Stimulated activated CD4-positive, alpha-beta T cell treated with anti-CD3 and anti-CD28 coated beads, Interleukin-4, amount 100 ng/mL, for 1 hour (primary cell): ENCODE measurements at regions not wholly inside any gene's neighbourhood (a gene's known extent, or its start where the extent isn't known, plus 50 kb on each side); places are given as distances from the start of the nearest gene placed in this dataset.
"Not testable (repeated sequence)": the region's sequence is repeated elsewhere in the genome, so short reads cannot be mapped to it uniquely, and the experiment has no call there.

Source experiments
- DNase-seq: peaks from one replicate; pipeline ENCODE4 v3.0.0-alpha.2; 2020

DNA sequence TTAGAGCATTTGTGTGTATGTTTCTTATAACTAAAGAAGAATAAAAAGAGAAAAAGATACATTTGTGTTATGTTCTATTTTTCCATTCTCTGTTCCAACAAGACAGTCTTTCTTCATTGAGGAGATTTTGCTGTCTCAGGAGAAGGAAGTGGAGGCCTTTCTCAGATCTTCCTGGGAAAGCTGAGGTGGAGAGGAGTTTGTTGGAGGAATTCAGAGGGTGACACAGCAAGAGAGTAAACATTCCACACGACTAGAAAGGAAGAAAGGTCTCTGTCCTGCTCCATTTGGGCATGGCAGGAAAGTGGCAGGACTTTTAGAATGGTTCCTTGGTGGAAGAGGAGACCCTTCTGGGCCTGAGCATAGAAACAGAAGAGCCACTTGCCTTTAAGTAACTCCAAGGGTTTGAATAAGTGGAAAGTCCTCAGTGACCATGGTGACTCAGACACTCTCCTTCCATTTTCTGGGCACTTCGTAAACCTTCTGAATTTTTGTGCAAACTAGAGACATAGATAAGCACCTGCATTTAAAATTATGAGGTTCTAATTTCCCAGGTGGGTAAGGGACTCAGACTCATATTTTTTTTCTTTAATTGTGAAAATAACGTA, 52.3 kb upstream of the COL5A2 start:
- DNase-seq = no peak

DNA sequence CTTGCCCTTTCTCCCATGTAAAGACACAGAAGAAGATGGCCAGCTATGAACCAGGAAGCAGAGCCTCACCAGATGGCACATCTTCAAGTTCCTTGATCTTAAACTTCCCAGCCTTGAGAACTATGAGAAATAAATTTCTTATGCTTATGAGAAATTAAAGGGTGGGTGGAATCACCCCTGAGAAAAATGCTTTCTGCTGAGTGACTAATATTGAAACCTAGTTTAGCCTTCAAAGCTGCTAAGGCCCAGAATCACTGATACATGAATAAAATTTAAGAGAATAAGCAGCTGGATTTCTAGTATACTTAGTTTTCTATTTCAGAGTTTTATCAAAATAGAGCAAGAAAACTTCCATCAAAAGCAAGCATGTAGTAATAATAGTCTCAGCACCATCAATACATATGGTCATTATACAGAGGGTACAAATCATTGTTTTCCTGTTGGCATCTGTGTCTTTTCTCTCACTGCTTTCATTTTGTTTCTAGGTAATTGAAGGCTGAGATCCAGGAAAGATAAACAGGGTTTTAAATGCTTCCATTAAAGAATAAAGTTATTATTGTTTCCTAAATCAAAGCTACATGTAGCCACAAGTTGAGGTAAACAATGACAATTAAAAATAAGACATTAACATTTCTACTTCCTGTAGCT, 53.3 kb upstream of the COL5A2 start:
- DNase-seq = no peak

DNA sequence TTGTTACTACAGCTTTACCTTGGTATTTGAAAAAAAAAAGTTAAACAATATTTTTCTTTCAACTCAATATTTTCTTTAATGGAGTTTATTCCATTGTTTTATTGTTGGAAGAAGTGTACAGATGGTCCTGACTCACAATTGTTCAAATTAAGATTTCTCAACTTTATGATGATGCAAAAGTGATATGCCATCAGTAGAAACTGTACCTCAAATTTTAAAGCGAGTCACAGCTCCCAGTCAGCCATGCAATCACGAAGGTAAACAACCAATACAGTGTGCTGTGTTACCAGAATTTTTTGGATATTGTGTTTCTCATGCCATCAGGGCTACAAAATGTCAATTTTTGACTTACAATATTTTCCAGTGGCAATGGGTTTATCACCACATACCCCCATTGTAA, 54.0 kb upstream of the COL5A2 start:
- no peak for DNase-seq

DNA sequence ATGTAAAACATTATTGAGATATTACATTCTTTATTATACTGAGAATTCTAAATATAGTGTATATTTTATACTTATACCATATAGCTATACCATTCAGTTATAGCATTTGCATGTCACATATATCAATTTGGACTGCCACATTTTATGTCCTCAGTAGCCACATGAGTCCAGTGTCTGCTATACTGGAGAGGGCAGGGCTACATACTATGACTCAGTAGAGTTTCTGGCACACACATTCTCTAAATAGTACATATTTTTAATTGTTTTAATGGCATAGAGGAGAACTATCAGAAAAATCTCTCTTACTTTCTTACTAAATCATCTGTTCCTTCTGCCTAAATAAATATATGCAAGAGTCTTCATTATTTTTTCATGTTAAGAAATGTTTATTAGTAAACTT, 55.4 kb upstream of the COL5A2 start:
- DNase-seq = no peak

DNA sequence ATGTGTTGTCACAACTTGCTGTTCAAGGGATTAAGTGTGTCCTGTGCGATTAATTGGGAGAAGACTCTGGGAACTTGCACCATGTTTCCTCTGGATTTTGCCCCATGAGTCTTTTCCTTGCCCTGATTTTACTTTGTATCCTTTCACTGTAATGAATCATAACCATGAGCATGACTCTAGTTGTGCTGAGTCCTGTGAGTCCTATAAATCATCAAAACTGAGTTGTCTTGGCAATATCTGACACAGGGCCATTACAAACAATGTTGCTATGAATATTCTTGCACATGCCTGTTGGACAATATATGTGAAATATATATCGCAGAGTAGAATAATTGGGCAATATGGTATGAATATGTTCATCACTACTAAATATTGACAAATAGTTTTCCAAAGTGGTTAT, 56.5 kb upstream of the COL5A2 start:
- no peak for DNase-seq

DNA sequence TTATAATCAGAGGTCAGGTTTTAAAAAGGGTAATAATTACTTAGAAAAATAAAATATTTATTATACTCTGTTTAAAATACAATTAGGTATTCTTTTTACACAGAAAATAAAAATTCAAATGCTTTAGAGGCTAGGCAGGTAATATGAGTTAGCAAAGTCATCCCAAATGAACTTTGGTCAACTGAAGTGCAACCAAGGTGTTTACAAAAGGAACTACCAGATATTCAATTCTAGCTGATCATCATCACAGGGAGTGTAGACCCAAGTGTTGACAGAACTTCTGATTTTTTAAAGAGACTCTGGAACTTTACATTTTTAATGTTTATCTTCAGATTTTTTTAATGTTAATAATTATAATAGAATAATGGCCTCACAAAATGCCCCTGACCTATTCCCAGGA, 59.3 kb upstream of the COL5A2 start:
- DNase-seq = no peak

DNA sequence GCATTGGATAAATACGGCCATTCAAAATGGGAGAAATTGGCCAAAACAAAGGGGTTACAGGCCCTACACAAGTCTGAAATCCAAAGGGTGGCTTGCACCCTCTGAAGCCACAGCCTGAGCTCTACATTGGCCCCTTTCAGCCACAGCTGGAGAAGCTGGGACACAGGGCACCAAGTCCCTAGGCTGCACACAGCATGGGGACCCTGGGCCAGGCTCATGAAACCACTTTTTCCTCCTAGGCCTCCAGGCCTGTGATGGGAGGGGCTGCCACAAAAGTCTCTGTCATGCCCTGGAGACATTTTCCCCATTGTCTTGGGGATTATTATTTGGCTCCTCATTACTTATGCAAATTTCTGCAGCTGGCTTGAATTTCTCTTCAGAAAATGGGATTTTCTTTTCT, 64.3 kb upstream of the COL5A2 start:
- not testable (repeated sequence) for DNase-seq

DNA sequence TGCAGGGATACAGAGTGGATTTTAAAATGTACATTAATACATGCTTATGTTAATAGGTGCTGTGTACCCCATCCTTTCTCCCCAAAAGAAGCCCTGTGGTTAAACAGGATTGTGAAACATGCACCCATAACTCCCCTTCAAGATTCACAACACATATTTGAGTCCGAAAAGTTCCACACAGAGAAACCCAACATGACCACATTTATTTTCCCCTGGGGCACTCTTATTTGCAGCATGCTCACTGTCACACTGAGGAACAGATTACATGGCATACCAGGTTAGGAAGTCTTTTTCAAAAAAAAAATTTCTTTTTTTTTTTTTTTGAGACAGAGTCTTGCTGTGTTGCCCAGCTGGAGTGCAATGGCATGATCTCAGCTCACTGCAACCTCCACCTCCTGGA, 67.7 kb upstream of the COL5A2 start:
- DNase-seq = no peak

DNA sequence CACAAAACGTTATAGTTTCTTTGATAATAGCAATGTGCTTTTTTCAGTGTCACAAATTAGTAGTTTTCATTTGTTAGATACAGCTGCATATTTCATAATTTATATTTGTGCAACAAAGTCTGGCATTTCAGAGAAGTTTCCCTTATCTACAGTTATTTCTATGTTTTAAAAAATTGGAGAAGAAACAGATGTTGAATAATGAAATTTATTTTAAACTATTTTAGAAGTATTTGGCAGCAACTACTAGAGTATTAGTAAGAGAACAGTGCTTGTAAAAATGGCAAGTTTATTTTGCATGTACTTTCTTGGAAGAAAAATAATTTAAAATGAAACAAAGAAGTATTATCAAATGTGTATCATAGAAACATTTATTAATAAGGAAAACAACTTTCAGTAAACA, 68.6 kb upstream of the COL5A2 start:
- no peak for DNase-seq

DNA sequence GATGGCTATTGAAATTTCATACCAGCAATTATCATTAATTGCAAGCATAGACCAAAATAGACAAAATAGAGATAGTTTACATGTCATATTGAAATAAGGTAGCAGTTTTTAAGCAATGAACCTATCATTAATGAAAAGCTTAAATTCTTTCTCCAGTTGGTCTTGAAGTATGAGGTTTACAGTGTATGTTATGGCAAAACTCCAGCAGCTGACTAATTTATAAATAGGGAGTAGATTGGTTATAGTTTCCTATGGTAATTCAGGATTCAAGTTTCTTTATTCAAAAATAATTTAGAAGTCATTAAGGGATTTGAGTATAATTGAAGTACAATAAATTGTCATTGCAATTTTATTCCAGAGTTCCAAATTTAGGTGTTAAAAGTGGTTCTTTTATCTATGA, 69.6 kb upstream of the COL5A2 start:
- no peak for DNase-seq

DNA sequence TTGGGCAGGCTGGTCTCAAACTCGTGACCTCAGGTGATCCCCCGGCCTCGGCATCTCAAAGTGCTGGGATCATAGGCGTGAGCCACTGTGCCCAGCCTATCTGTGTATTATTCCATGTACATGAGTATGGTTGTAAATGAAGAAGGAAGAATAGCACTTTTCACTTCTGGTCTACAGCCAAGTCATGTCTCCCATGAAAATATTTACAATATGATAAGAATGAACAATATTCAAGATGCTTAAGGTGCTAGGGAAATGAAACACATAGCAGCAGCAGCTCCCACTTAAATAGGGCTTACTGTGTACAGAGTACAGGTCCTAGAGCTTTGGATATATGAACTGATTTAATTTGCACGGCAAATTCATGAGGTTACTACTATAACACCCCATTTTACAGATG, 70.3 kb upstream of the COL5A2 start:
- no peak for DNase-seq

DNA sequence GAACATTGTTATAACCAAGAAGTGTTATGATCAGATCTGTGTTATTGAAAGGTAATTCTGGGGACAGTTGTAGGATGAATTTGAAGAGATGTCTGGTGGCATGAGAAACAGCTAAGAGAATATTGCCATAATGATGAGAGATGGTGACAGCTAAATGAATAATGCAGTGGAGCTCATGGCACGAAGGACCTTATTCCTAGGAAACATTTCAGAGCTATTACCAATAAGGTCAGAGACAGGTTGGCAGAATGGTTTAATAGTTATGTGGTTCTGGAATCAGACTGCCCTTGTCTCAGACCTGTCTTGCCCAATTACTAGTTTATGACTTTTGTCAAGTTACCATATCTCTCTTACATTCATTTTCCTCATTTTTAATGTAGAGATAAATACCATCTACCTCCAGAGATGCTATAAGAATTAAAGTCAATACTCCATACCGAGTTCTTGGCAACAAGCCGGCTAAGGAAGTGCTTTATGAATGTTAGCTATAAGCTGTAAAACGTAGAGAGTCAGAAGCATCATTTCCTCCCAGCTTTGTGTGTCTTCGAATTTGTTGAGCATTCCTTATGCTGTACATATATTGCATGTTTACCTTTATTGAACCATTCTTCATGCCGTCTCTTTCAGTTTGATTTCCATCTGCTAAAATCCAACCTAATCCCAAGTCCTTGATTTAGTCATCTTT, 73.6 kb upstream of the COL5A2 start:
- DNase-seq = no peak

DNA sequence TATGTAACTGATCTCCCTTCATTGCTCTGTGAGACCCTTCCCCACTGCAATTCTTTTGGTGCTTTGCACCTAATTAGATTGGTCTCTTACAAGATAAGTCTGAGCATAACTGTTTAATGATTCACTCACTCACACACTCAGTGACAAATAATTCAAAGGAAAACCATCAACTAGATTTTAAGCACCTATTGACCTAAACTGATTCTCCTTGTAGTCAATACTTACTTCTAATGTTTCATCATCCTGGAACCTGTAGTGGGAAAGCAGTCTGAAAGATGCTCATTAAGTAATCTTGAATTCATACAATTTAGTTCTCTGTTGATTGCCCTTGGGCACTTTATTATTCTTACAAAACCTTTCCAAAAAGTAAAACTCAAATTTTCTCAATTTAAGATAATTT, 74.3 kb upstream of the COL5A2 start:
- no peak for DNase-seq

DNA sequence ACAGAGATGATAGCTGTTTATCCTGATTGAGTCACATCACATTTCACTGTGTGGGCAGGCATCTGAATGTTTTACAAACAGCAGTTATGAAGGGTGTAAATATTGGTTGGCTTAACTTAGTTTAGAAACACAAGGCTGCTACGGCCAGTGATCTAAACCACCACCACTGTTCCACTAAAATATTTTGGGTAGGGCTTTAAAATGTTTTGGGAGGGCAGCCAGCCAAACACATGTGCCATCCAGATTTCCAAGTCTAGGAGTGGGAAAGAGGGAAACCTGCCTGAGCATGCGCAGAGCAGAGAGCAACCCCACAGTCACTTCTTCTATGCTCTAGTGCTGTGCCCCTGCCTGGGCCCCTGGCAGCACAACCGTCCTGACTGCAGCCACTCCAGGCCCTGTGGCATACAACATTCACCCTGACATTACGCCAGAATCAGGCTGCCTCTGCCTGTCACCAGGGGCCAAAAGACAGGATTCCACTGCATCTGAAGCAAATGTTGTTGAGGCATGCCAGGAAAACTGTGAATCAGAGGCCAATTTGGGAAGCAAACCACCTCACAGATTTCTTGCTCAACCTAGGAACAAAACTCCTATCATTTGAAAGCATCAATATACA, 74.8 kb upstream of the COL5A2 start:
- no peak for DNase-seq

DNA sequence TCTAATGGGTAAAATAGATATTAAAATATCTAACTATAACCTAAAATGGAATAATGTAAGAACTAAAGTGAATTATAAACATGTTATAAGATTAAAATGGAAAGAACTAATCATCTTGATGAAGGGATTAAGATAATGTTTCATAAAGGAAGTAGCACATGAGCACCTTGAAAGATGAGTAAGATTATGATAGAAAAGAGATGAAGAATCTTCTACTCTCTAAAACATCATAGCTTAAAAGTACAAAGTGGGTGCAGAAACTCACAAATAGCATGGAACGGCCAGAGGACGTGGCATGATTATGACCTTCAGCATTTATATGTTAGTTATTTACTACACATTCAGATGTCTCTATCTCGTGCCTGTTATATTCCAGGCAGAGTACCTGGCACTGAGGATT, 76.2 kb upstream of the COL5A2 start:
- DNase-seq = no peak

DNA sequence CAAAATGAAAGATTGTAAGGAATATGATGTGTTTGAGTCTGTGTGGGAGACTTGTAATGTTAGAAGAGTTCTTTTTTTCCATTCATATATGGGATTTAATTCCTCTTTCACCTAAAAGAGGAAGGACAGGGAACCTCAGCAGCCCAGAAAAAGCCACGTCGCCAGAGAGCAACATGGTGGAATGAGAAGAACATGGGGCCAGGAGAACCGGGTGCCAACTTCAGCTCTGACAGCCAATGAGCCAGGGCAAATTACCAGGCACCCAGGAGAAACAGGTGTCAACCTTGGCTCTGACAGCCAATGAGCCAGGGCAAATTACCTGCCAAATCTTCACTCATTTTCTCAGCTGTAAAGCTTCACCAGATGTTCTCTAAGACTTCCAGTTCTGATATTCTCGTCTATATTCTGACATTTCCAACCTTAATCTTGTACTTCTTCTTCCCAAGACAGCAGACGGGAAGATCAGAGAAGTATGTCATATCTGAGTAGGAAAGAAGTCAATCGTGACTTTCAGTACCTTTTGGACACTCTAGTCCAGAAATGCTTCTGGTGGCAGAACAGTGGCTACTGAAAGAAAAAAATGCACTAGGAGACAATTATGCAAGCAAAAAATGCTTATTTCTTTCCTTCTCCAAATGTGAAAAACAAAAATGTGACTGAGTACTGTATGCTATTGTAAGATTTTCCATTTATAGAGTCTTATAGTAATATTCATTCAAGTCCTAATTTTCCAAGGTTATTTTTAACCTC, 79.2 kb upstream of the COL5A2 start:
- DNase-seq = no peak

DNA sequence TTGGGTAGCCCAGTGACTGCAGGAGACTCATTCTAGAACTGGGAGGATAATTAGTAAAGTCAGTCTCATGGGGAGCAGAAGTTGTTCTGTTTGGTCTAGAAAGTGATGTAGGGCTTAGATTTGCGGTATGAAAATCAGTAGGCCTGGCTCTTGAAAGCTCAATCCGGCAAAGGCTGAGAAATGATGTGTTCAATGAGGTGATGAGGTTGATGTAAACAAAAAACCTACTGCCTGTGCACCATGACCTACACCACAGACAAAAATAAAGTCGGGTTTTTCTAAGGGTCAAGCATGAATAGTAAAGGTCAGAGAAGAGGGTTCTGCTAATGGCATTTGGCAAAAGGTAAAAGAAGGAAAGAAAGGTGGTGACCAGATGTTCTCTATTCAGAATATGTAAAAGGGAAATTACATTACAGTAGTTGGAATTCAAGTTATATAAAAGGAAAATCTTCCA, 80.8 kb upstream of the COL5A2 start:
- DNase-seq = no peak

DNA sequence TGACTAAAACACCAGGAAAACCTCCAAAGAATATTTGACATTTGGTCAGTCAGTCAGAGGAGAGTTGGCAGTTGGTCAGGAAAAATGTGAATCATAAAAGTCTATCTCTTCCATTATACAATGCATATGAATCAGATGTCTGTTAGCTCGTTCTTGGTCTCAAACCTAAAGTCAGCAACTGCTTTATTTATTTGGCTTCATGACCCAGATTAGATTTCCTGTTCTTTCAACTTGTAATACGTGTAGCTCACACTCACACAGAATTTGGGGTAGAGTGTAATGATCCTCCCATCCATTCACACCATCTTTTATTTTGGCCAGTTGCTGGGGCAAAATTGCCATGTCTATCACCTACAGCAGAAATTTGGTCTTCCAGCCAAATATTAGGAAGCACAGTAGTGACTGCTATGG, 81.9 kb upstream of the COL5A2 start:
- DNase-seq = no peak

DNA sequence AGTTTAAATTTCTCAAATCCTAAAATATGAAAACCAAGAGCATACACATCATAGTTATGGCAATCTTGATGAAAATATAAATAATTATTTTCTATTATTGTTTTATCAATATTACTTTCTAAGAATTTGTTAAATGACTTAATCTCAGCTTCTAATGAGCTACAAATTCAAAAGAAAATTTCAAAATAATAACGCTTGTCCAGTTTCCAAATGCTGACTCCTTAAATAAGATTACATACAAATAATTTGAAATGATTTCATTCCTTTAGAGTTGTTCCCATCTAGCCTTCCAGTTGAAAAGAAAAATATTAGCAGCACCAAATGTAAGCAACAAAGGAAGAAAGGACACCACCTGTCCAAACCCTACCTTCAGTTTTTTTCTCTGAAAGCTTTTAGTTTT, 82.4 kb upstream of the COL5A2 start:
- DNase-seq = no peak

DNA sequence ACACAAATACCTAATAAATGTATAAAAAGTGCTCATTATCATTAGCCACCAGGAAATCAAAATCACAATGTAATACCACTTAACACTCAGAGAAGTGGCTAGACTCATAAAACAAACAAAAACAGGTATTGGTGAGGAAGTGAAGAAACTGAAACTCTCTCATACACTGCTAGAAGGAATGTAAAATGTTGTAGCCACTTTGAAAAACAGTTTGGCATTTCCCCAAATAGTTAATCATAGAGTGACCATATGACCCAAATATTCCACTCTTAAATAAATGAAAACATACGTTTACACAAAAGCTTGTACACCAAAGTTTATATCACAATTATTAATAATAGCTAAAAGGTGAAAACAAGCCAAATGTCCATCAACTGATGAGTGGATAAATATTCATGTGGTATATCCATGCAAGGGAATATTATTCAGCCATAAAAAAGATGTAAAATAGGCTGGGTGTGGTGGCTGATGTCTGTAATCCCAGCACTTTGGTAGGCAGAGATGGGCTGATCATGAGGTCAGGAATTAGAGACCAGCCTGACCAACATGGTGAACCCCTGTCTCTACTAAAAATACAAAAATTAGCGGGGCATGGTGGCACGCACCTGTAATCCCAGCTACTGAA, 86.2 kb upstream of the COL5A2 start:
- DNase-seq = no peak

DNA sequence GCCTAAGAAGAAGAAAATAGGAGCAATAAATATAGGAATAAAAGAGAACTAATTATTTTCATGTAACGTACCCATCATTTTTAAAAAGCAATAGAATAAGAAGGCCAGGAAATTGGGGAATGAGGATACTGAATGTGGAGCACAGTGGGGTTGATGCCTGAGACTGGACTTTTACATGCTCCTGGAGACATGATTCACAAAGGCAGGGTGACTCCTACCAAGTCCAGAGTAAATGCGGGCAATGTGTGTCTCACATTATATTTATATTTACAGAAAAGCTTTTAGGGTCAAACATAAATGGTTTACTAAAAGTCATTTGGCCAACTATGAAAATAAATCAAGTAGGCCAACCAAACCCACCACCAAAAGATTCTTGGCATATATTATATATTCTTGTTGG, 87.9 kb upstream of the COL5A2 start:
- no peak for DNase-seq

DNA sequence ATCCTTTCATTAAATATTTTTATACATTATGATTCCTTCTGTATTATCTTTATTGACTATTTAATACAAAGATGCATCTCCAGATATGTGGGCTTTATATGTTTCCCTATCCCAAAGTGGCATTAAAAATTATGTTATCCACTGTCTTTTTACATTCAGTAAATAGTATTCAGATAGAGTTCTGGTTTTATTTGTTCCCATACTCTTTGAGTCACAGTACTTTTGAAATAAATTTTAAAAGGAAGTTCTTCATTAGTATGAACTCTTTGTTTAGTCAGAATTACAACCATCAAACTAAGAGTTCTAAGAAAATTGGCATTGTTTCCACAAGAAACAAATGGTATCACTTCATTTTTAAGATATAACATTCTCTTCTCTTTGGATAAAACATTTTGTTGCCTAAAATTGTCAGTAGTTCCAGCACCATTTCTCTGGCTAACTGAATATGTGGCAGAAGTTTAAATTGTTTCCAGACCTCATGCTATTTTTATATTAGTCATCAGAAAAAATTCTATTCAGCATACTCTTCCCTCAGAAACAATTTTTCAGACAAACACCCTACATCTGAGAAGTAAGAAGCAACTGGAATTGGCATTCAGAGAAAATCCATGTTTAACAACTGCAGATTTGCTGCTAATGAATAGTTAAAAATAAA, 88.5 kb upstream of the COL5A2 start:
- no peak for DNase-seq
